Stimulated activated CD4-positive, alpha-beta T cell treated with anti-CD3 and anti-CD28 coated beads, Interleukin-1b, Interleukin-23, amount 100 ng/mL, for 4 hours (primary cell): ENCODE measurements at regions not wholly inside any gene's neighbourhood (a gene's known extent, or its start where the extent isn't known, plus 50 kb on each side); places are given as distances from the start of the nearest gene placed in this dataset.

Experiments used
- DNase-seq, 2 donors: peaks; one replicate each; pipeline ENCODE4 v3.0.0-alpha.2; 2020; ENCODE audit warnings: low read depth in 2 of 2

GRCh38 chr20:53695797-53696527, 102.3 kb upstream of the ZNF217 start:
- DNase-seq: no peak

GRCh38 chr20:53693262-53693871, 99.7 kb upstream of the ZNF217 start:
- DNase-seq: no peak

GRCh38 chr20:53692465-53693067, 98.9 kb upstream of the ZNF217 start:
- DNase-seq: no peak

GRCh38 chr20:53691811-53692192, 98.2 kb upstream of the ZNF217 start:
- DNase-seq: no peak

GRCh38 chr20:53691060-53691810, 97.6 kb upstream of the ZNF217 start:
- no peak for DNase-seq

- DNase-seq: no peak
These were observed 94.4 kb upstream of the ZNF217 start for GRCh38 chr20:53688085-53688484.

- DNase-seq: no peak
These were observed 91.5 kb upstream of the ZNF217 start for GRCh38 chr20:53685070-53685595.

- DNase-seq: no peak
These were observed 89.9 kb upstream of the ZNF217 start for GRCh38 chr20:53683506-53683905.

GRCh38 chr20:53681352-53682212, 87.9 kb upstream of the ZNF217 start:
- DNase-seq: no peak

GRCh38 chr20:53679597-53680309, 86.1 kb upstream of the ZNF217 start:
- DNase-seq: no peak

GRCh38 chr20:53678990-53679596, 85.5 kb upstream of the ZNF217 start:
- DNase-seq: no peak

- no peak for DNase-seq
These were observed 84.8 kb upstream of the ZNF217 start for GRCh38 chr20:53678315-53678989.

GRCh38 chr20:53677447-53678314, 84.0 kb upstream of the ZNF217 start:
- no peak for DNase-seq

GRCh38 chr20:53676987-53677386, 83.3 kb upstream of the ZNF217 start:
- no peak for DNase-seq

- no peak for DNase-seq
These were observed 82.8 kb upstream of the ZNF217 start for GRCh38 chr20:53676519-53676822.

- no peak for DNase-seq
These were observed 79.0 kb upstream of the ZNF217 start for GRCh38 chr20:53672484-53673129.

GRCh38 chr20:53671370-53671769, 77.7 kb upstream of the ZNF217 start:
- DNase-seq: no peak
